Forelimb muscle (tissue), 1 donor: ENCODE measurements at regions not wholly inside any gene's neighbourhood (a gene's known extent, or its start where the extent isn't known, plus 50 kb on each side); places are given as distances from the start of the nearest gene placed in this dataset.
"Not testable (repeated sequence)": the region's sequence is repeated elsewhere in the genome, so short reads cannot be mapped to it uniquely, and the experiment has no call there.

ENCODE experiments used
- DNase-seq: peaks from one replicate; pipeline ENCODE4 v3.0.0-alpha.2; 2013; ENCODE audit warnings: low read depth

DNA sequence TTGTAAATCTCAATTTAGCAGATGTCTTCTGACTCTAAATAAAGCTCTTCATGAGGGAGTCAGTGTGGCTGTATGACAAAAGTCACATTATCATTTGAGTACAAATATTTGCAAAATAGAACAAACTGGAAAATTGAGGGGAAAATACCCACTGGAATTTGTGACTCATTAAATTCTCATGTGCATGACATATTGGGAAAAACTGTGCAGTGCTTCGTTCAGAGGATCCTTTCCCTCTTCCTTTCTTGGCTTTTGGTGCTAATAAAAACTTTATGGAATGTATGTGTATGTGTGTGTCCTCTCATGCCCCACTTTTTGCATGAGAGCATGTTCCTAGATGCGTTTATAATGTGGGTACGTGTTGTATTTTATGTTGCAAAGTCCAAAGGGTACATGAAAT is 267.8 kb downstream of the KTN1 start:
- DNase-seq = peak; percentile 28

DNA sequence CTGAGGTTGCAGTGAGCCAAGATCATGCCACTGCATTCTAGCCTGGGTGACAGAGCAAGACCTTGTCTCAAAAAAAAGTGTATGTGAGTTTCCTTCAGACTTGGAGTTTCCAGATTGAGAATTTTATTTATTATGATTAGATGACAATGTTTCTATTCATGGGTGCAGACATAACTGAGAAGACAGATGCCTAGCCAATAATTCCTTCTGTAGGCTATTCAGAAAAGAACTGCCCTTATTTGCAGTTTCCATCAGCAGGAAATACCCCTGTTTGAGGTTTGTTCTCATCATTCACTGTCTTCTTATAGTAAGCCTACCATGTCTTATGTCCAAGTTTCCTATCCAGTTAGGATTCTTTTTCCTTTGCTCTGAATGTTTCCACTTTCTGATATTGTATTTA is 269.0 kb downstream of the KTN1 start:
- no peak for DNase-seq

- DNase-seq = no peak
Observed at GRCh38 chr14:55849833-55850232, 268.4 kb upstream of the PELI2 start.

GRCh38 chr14:55850825-55851241 is 267.4 kb upstream of the PELI2 start:
- DNase-seq = no peak

- no peak for DNase-seq
Observed at GRCh38 chr14:55851301-55851700, 266.9 kb upstream of the PELI2 start.

DNA sequence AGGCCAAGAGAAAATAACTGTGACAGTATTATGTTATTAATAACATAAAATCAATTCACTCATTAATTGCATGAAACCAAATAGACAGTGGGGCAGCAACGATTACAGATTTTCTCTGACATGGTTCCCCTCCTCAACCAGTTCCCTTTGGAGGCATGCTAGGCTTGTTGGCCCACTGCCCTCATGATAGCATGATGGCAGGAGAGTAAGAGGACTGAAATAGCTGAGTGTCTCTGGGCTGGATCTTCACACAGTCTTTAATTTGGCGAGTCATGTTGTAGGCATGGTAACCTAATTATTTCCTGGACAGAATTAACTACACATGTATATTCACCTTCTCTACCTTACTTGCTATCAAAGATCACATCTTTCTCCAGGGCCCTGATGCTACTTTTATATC is 266.2 kb upstream of the PELI2 start:
- no peak for DNase-seq

GRCh38 chr14:55855751-55856150 is 262.5 kb upstream of the PELI2 start:
- DNase-seq = no peak

- no peak for DNase-seq
Observed at GRCh38 chr14:55858604-55859003, 259.6 kb upstream of the PELI2 start.

DNA sequence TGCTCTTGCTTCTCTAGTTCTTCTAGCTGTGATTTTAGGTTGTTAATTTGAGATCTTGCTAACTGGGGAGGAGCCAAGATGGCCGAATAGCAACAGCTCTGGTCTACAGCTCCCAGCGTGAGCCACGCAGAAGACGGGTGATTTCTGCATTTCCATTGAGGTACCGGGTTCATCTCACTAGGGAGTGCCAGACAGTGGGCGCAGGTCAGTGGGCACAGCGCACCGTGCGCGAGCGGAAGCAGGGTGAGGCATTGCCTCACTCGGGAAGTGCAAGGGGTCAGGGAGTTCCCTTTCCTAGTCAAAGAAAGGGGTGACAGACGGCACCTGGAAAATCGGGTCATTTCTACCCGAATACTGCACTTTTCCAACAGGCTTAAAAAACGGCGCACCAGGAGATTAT is 256.6 kb upstream of the PELI2 start:
- not testable (repeated sequence) for DNase-seq

GRCh38 chr14:55864890-55865655 is 253.1 kb upstream of the PELI2 start:
- no peak for DNase-seq

DNA sequence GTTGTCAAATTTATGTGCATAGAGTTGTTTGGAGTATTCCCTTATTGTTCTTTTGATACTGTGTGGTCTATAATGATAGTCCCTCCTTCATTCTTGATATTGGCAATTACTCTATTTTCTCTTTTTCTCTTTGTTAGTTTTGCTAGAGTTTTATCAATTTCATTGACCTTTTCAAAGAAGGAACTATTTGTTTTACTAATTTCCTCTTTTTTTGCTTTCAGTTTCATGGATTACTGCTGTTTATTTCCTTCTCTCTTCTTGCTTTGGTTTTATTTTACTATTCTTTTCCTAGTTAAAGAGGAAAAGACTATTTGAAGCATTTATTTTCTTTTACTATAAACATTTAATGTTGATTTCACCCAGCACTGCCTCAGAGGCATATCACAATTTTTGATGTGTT is 250.9 kb upstream of the PELI2 start:
- no peak for DNase-seq

GRCh38 chr14:55867719-55868118 is 250.5 kb upstream of the PELI2 start:
- DNase-seq = no peak

DNA sequence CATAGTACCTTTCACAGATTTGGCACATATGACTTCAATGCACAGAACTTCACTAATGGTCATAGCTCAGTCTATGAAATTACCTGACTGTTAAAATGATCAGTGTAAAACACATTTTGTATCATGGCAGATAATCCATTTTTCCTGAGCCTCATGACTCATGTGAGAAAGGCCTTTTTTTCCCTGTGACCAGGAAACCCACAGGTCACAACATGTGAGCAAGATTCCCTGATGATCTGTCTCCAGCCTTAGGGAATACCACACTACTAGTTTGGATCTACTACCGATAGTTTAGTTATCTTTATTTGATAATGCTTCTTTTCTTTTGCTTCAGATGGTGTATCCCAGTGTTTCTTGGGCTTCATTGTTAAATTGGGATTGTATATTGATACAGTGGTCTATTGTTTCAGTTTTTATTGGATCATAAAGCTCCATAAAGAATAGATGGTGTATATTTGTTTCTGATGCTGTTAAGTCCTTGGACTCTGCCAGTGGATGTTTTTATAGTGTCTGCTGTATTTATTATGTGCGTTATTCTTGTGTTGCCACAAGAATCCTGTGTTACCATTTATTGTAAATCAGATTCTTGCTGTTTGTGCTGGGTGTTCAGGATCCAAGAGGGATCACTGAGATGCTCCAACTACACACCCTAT is 248.7 kb upstream of the PELI2 start:
- DNase-seq = no peak

DNA sequence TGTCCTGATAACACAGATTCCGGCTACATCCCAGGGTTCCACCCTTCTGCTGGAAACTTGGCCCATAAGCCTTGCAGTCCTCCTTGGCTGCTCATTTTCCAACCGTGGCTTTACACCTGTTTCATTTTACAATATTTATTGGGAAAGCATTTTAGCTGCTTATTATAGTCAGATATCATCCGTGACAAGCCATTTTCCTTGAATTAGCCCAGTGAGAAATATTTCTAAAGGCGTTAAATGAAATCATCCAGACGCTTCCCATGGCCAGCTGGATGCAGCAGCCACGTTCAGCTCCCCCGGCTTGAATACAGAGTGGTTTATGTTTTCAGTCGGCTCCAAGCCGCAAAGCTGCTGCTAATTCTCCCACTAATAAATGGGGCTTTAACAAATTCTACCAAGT is 245.0 kb upstream of the PELI2 start:
- no peak for DNase-seq

GRCh38 chr14:55874785-55875184 is 243.4 kb upstream of the PELI2 start:
- DNase-seq = no peak

DNA sequence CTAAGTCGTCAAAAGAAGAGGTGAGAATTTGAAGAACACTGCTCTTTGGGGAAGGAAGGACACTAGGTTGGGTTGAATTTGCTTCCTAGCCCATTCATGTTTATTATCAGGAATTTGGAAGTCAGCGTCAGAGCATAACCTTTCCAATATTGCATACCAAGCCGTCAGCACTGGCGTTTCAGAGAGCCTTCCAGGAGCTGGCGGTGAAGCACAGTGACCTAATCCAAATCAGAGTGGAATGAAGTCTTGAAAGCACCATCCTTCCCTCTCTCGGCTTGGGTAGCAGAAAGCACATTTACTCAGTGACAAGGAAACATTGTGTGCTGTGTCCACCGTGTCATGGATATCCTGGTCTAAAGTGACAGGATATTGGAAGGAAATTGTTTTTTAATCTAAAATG is 240.3 kb upstream of the PELI2 start:
- DNase-seq = no peak

DNA sequence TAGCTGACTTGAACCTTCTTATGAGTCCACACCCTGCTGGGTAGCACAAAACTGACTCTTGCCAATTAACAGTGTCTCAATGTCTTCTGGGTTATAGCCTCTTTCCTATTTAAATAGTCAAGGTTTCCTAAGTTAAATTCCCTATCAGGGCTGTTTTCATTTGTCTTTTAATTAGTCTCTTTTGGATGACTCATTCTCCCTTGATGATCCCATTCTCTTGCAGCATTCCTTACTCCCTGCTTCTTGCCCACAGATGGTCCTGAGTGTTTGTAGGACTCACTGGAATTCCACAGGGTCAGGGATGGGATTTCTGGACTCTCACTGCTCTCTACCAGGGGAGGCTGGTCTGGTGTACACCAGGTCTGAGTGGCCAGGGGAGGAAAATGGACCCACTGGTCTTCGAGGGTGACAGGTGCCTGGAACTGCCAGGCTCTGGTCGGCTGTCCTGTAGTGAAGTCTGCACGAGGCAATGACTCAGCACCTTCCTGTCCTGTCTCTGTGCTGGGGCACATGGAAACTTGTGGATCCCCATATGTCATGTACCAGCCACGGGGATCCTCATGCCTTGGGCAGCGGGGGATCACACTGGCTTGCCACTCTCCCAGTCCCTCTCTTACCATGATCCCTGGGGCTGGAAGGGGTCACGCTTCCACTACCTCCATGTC is 236.5 kb upstream of the PELI2 start:
- DNase-seq = no peak

DNA sequence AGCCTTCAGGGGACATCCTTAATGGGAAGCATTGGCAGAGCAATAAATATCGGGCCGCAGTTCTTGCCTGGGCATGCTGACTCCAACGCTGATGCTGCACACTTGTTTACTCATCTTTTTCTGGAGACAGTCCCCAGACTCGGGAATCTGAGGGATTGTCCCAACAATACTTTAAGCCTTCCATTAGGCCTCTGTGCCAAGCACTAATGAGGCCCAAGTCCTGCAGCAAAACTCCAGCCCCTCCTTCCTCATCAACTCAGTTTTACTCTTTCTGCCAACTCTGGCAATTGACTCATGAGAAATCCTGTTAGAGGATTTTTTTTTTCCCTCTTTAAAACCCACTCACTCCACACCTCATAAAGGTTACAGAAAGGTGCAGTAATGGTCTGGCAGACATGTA is 233.4 kb upstream of the PELI2 start:
- no peak for DNase-seq

DNA sequence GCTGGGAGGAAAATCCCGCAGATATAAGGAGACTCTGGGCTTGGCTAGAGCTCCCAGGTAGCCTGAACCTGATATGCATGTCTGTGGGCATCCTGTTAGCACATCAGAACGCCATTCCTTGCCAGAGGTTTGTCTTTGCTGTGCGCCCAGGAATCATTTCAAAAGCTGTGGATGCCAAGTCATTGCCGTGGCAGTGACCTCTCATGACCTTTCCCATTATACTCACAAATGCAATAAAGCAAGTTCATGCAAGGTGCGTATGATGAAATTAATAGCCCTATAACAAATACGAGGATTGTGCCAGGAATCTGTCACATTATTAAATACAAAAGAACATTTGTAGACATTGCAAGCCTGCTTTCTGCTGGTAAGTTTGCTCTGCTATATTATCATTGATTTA is 229.1 kb upstream of the PELI2 start:
- DNase-seq = no peak

DNA sequence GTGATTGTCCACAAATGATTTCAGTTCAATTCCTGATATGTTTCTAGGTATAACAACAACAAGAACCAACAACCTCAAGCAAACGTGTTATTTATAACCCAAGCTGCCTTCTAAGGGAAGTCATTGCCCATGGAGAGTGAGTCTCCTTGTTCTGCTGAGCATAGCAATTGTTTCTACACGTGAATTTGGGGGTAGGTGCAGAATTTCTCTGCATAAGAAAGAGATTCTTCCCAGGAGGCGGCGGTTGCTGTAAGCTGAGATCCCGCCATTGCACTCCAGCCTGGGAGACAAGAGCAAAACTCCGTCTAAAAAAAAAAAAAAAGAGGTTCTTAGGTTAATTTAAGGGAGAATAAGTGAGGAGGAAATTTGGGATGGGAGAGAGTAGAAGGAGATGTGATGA is 226.5 kb upstream of the PELI2 start:
- DNase-seq = no peak

DNA sequence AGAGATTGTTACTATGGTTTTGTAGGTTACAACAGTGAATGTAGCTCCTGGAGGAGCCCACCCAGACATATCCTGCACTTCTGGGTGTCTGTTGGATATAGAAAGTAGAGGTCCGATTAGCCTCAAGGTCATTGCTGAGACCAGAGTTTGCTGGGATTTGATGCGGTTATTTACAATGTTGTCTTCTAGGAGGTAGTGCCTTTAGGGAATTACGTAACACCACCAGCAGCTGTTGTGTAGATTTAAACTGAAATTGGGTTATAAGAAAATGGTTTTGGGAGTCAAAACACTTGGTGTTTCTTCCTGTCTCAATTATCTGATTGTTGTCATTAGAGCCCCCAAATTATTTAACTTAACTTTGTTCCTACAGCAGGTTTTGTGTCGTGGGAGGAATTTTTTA is 225.3 kb upstream of the PELI2 start:
- DNase-seq = no peak

DNA sequence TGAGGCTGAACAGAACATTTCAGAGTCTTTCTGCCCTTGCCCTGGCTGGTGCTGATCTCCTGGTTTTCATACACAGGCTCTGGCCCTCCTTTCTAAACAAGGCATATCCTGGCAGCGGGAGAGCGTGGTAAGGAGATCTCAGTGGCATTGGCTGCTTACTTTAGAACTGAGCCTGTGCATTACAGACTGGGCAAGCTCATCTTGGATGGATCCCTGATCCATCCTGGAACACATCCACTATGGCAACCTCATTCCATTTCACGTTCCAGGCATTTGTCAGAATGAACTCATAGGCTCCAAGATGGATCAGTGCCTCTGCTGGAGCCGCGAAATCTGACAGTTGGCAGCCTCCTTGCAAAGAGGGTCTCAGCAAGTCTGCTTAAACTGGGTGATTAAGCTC is 224.5 kb upstream of the PELI2 start:
- no peak for DNase-seq

GRCh38 chr14:55897031-55897430 is 221.2 kb upstream of the PELI2 start:
- DNase-seq = no peak
